HEK293 (cell line): ENCODE measurements at regions not wholly inside any gene's neighbourhood (a gene's known extent, or its start where the extent isn't known, plus 50 kb on each side); places are given as distances from the start of the nearest gene placed in this dataset.

Experiments used
- CTCF ChIA-PET: fragments of 350-600 bp; formaldehyde crosslinking; extraction: SDS; loops from one replicate; lab custom pipeline; 2021; ENCODE audit warnings: antibody characterized with exemption; lab: Yijun Ruan, JAX
- POLR2A ChIA-PET: fragments of 300-600 bp; formaldehyde crosslinking; extraction: SDS; loops from one replicate; lab custom pipeline; 2020; ENCODE audit warnings: antibody characterized with exemption, inconsistent platforms; lab: Yijun Ruan, JAX
- H3K27ac ChIP-seq: fragments of 200-500 bp; sonication (Bioruptor generic); 2 replicates; pipeline ENCODE4 v1.5.1; 2014; ENCODE audit warnings: low read depth, low read length, control low read depth, inconsistent platforms; ENCODE audit errors: extremely low read depth
- H3K36me3 ChIP-seq, 2 experiments: fragments of 200-500 bp in 1 of 2; sonication (Bioruptor generic) in 1 of 2; 1 replicate in 1 of 2; 2 replicates in 1 of 2; pipeline ENCODE4 v1.5.1; 2014 to 2017; ENCODE audit warnings: inconsistent platforms in 2 of 2, low read length in 2 of 2; ENCODE audit not compliant: control insufficient read depth in 2 of 2, insufficient read depth in 1 of 2
- H3K4me1 ChIP-seq: fragments of 200-500 bp; sonication (Bioruptor generic); 2 replicates; pipeline ENCODE4 v1.5.1; 2014; ENCODE audit warnings: mild to moderate bottlenecking, low read length, inconsistent platforms; ENCODE audit not compliant: control insufficient read depth, insufficient read depth
- H3K4me3 ChIP-seq: 2 replicates; pipeline ENCODE4 v1.5.1; 2011; ENCODE audit warnings: low read depth, mild to moderate bottlenecking, control low read depth, low read length, moderate library complexity
- H3K9me3 ChIP-seq: fragments of 200-500 bp; sonication (Bioruptor generic); 2 replicates; pipeline ENCODE4 v1.5.1; 2014; ENCODE audit warnings: low read depth, low read length, inconsistent platforms; ENCODE audit not compliant: control insufficient read depth, insufficient read depth
- HOXC10 ChIP-seq: sonication (generic); formaldehyde crosslinking; IDR thresholded peaks from 2 replicates; pipeline ENCODE4 v1.8.1; 2023; ENCODE audit warnings: mild to moderate bottlenecking, missing genetic modification reagents
- KLF10 ChIP-seq: fragments of 450-650 bp; IDR thresholded peaks from 2 replicates; pipeline ENCODE4 v1.5.1; 2018; ENCODE audit warnings: missing biosample characterization, mild to moderate bottlenecking, missing genetic modification characterization
- SALL2 ChIP-seq: fragments of 450-650 bp; formaldehyde crosslinking; IDR thresholded peaks from 2 replicates; pipeline ENCODE4 v1.5.0; 2017; ENCODE audit warnings: missing biosample characterization, mild to moderate bottlenecking, missing genetic modification characterization, borderline replicate concordance
- SP7 ChIP-seq: fragments of 450-650 bp; formaldehyde crosslinking; IDR thresholded peaks from 2 replicates; pipeline ENCODE4 v1.5.1; 2016; ENCODE audit warnings: missing biosample characterization, missing genetic modification characterization
- ZFP3 ChIP-seq: fragments of 450-650 bp; formaldehyde crosslinking; IDR thresholded peaks from 2 replicates; pipeline ENCODE4 v1.5.1; 2016; ENCODE audit warnings: low read depth, missing biosample characterization, missing genetic modification characterization
- ZFP37 ChIP-seq: fragments of 450-650 bp; formaldehyde crosslinking; IDR thresholded peaks from 2 replicates; pipeline ENCODE4 v1.5.1; 2016; ENCODE audit warnings: missing biosample characterization, missing genetic modification characterization
- ZNF239 ChIP-seq: fragments of 450-650 bp; formaldehyde crosslinking; IDR thresholded peaks from 2 replicates; pipeline ENCODE4 v1.5.1; 2016; ENCODE audit warnings: missing biosample characterization, missing genetic modification characterization
- ZNF24 ChIP-seq: fragments of 450-650 bp; formaldehyde crosslinking; IDR thresholded peaks from 2 replicates; pipeline ENCODE4 v1.5.1; 2016; ENCODE audit warnings: missing biosample characterization, missing genetic modification characterization
- ZNF266 ChIP-seq: fragments of 450-650 bp; formaldehyde crosslinking; IDR thresholded peaks from 2 replicates; pipeline ENCODE4 v1.5.1; 2016; ENCODE audit warnings: missing biosample characterization, missing genetic modification characterization, low read depth
- ZNF37A ChIP-seq: fragments of 450-650 bp; IDR thresholded peaks from 2 replicates; pipeline ENCODE4 v1.5.1; 2018; ENCODE audit warnings: missing biosample characterization, missing genetic modification characterization
- ZNF416 ChIP-seq: fragments of 450-650 bp; formaldehyde crosslinking; IDR thresholded peaks from 2 replicates; pipeline ENCODE4 v1.5.1; 2016; ENCODE audit warnings: missing biosample characterization, missing genetic modification characterization
- ZNF600 ChIP-seq: fragments of 450-650 bp; formaldehyde crosslinking; IDR thresholded peaks from 2 replicates; pipeline ENCODE4 v1.5.1; 2016; ENCODE audit warnings: missing biosample characterization, missing genetic modification characterization
- ZNF654 ChIP-seq: fragments of 450-650 bp; formaldehyde crosslinking; IDR thresholded peaks from 2 replicates; pipeline ENCODE4 v1.5.1; 2016; ENCODE audit warnings: low read depth, missing biosample characterization, missing genetic modification characterization
- ZNF658 ChIP-seq: fragments of 450-650 bp; formaldehyde crosslinking; IDR thresholded peaks from 2 replicates; pipeline ENCODE4; 2016; ENCODE audit warnings: missing biosample characterization, missing genetic modification characterization
- ZNF701 ChIP-seq: fragments of 450-650 bp; formaldehyde crosslinking; IDR thresholded peaks from 2 replicates; pipeline ENCODE4 v1.5.1; 2016; ENCODE audit warnings: missing biosample characterization, missing genetic modification characterization
- ZNF76 ChIP-seq: fragments of 450-650 bp; formaldehyde crosslinking; IDR thresholded peaks from 2 replicates; pipeline ENCODE4; 2016; ENCODE audit warnings: low read depth, missing biosample characterization, missing genetic modification characterization, borderline replicate concordance
- ZNF791 ChIP-seq: fragments of 450-650 bp; formaldehyde crosslinking; IDR thresholded peaks from 2 replicates; pipeline ENCODE4 v1.5.1; 2016; ENCODE audit warnings: missing biosample characterization, missing genetic modification characterization
- ZSCAN16 ChIP-seq: fragments of 450-650 bp; formaldehyde crosslinking; IDR thresholded peaks from 2 replicates; pipeline ENCODE4 v1.5.1; 2016; ENCODE audit warnings: missing biosample characterization, missing genetic modification characterization
- ZSCAN23 ChIP-seq: fragments of 450-650 bp; formaldehyde crosslinking; IDR thresholded peaks from 2 replicates; pipeline ENCODE4 v1.5.1; 2016; ENCODE audit warnings: missing biosample characterization, missing genetic modification characterization
- ZXDB ChIP-seq: fragments of 450-650 bp; formaldehyde crosslinking; IDR thresholded peaks from 2 replicates; pipeline ENCODE4 v1.5.1; 2016; ENCODE audit warnings: missing biosample characterization, missing genetic modification characterization
- TF ChIP-seq, protein P1 (sequence below): fragments of 450-650 bp; formaldehyde crosslinking; IDR thresholded peaks from 2 replicates; pipeline ENCODE4 v1.5.0; 2017; ENCODE audit warnings: missing biosample characterization, missing genetic modification characterization, borderline replicate concordance
- TF ChIP-seq, protein P2 (sequence below): fragments of 450-650 bp; formaldehyde crosslinking; IDR thresholded peaks from 2 replicates; pipeline ENCODE4 v1.5.1; 2017; ENCODE audit warnings: missing biosample characterization, missing genetic modification characterization
- TF ChIP-seq, protein P3 (sequence below): fragments of 450-650 bp; formaldehyde crosslinking; IDR thresholded peaks from 2 replicates; pipeline ENCODE4 v1.5.1; 2016; ENCODE audit warnings: missing biosample characterization, missing genetic modification characterization
- TF ChIP-seq, protein P4 (sequence below): fragments of 450-650 bp; formaldehyde crosslinking; IDR thresholded peaks from 2 replicates; pipeline ENCODE4 v1.5.1; 2016; ENCODE audit warnings: missing biosample characterization, missing genetic modification characterization

DNA sequence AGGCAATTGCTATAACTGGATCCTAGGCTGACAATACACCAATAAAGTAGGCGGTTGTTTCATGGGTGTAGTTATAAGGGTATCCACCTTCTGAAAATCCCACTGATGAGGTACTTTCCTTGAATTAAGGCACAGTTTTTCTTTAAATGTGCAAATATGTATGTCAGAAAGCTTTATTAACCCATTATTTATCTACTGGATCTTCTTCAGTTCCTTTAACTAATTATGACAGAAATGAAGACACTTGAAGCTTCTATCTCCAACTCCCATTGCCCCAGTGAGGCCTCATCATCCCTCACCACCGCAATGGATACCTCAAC lies 159.6 kb upstream of the KLF3 start (continued):
- no peak for TF ChIP-seq ZNF24
- TF ChIP-seq ZSCAN23 (tag by site-specific recombination) = no peak

DNA sequence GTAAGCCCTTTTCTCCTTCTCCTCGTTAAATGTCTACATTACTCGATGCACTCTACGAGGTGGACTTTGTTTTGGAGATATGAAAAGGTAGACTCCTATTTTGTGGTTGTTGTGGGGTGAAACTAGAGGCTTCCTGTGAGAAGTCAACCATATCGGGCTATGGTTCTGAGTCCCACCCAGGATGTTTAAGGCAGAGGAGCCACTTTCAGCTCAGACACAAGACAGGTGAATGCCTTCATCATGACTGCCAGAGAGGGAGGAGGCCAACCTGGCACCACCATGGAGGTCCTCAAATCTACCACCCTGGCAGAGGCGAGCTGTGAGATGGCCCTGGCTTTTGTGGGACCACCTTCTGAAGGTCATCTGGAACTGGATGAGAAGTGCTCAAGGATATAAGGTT lies 154.4 kb upstream of the KLF3 start:
- ChIA-PET CTCF (no interaction called here), POLR2A (no interaction called here)
- Histone ChIP-seq H3K27ac (no peak overlapping the region), H3K4me3 (no peak overlapping the region), H3K36me3 (no peaks in the 10 kb centered on the region), H3K9me3 (no peaks in the 10 kb centered on the region), H3K4me1 (no peaks in the 10 kb centered on the region)
- TF ChIP-seq ZXDB (no peak), ZFP3 (tag by site-specific recombination) (no peak), ZNF600 (tag by site-specific recombination) (no peak), ZNF266 (no peak), ZNF416 (tag by site-specific recombination) (no peak), HOXC10 (CRISPR knock-in tag) (no peak), SALL2 (no peak), SP7 (tag by site-specific recombination) (no peak), ZNF654 (tag by site-specific recombination) (no peak), ZSCAN16 (no peak)
- TF ChIP-seq, protein P1, sequence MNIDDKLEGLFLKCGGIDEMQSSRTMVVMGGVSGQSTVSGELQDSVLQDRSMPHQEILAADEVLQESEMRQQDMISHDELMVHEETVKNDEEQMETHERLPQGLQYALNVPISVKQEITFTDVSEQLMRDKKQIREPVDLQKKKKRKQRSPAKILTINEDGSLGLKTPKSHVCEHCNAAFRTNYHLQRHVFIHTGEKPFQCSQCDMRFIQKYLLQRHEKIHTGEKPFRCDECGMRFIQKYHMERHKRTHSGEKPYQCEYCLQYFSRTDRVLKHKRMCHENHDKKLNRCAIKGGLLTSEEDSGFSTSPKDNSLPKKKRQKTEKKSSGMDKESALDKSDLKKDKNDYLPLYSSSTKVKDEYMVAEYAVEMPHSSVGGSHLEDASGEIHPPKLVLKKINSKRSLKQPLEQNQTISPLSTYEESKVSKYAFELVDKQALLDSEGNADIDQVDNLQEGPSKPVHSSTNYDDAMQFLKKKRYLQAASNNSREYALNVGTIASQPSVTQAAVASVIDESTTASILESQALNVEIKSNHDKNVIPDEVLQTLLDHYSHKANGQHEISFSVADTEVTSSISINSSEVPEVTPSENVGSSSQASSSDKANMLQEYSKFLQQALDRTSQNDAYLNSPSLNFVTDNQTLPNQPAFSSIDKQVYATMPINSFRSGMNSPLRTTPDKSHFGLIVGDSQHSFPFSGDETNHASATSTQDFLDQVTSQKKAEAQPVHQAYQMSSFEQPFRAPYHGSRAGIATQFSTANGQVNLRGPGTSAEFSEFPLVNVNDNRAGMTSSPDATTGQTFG (tag by site-specific recombination) = no peak
- TF ChIP-seq, protein P2, sequence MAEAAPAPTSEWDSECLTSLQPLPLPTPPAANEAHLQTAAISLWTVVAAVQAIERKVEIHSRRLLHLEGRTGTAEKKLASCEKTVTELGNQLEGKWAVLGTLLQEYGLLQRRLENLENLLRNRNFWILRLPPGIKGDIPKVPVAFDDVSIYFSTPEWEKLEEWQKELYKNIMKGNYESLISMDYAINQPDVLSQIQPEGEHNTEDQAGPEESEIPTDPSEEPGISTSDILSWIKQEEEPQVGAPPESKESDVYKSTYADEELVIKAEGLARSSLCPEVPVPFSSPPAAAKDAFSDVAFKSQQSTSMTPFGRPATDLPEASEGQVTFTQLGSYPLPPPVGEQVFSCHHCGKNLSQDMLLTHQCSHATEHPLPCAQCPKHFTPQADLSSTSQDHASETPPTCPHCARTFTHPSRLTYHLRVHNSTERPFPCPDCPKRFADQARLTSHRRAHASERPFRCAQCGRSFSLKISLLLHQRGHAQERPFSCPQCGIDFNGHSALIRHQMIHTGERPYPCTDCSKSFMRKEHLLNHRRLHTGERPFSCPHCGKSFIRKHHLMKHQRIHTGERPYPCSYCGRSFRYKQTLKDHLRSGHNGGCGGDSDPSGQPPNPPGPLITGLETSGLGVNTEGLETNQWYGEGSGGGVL = no peak
- TF ChIP-seq, protein P3, sequence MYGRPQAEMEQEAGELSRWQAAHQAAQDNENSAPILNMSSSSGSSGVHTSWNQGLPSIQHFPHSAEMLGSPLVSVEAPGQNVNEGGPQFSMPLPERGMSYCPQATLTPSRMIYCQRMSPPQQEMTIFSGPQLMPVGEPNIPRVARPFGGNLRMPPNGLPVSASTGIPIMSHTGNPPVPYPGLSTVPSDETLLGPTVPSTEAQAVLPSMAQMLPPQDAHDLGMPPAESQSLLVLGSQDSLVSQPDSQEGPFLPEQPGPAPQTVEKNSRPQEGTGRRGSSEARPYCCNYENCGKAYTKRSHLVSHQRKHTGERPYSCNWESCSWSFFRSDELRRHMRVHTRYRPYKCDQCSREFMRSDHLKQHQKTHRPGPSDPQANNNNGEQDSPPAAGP = no peak

DNA sequence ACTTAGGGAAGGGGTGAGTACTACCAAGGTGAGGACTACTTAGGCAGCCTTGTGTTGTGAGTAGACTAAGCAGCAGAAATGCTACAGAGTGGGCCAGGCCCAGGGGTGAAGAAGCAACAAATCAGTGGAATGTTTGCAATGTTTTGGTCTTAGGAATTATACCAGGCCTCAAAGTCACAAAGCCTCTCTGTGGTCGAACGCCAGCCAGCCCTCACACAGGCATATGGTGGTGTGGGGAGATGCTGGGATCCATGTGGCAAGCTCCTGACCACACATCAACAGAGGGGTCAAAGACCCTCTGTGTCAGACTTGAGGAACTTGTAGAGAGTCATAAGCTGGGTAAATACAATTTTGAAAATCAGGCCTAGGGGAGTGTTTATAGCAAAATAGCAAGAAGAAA lies 153.8 kb upstream of the KLF3 start:
- ChIA-PET POLR2A (no interaction called here), CTCF (no interaction called here)
- H3K4me3 ChIP-seq = no peak overlapping the region

More for the DNA sequence above, 153.8 kb upstream of the KLF3 start:
- TF ChIP-seq ZNF791 (tag by site-specific recombination) (no peak), ZFP37 (no peak), ZNF239 (tag by site-specific recombination) (no peak), ZNF658 (tag by site-specific recombination) (no peak), ZNF76 (tag by site-specific recombination) (no peak), ZNF37A (tag by site-specific recombination) (no peak), KLF10 (tag by site-specific recombination) (no peak), ZNF701 (tag by site-specific recombination) (no peak)
- TF ChIP-seq, protein P4, sequence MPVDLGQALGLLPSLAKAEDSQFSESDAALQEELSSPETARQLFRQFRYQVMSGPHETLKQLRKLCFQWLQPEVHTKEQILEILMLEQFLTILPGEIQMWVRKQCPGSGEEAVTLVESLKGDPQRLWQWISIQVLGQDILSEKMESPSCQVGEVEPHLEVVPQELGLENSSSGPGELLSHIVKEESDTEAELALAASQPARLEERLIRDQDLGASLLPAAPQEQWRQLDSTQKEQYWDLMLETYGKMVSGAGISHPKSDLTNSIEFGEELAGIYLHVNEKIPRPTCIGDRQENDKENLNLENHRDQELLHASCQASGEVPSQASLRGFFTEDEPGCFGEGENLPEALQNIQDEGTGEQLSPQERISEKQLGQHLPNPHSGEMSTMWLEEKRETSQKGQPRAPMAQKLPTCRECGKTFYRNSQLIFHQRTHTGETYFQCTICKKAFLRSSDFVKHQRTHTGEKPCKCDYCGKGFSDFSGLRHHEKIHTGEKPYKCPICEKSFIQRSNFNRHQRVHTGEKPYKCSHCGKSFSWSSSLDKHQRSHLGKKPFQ (tag by site-specific recombination) = no peak
- H3K9me3 ChIP-seq = no peaks in the 10 kb centered on the region
- H3K36me3 ChIP-seq = no peaks in the 10 kb centered on the region
- no peak overlapping the region for H3K27ac ChIP-seq
- H3K4me1 ChIP-seq = no peaks in the 10 kb centered on the region
